ENCODE measurements at regions not wholly inside any gene's neighbourhood (a gene's known extent, or its start where the extent isn't known, plus 50 kb on each side); places are given as distances from the start of the nearest gene placed in this dataset.

GRCh38 chr4:157942017-157942416 is 230.8 kb downstream of the GASK1B start:
- no peak for DNase-seq

DNA sequence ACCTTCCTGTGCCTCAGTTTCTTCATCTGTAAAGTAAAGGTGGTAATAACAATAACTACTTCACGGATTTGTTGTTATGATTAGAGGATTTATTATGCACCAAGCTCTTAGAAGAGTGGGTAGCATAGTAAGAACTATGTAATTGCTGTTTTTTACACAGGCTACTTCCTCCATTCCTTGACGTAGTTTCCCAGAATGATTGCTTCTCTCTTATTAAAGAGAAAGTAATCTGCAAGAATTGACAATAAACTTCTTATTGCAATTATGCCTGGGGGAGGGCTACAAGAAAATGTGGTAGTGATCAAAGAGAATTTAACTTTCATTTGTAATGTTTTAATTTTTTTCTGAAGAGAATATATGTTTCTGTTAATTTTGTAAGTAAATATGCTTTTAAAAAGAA is 238.7 kb downstream of the GASK1B start:
- no peak for DNase-seq

- DNase-seq = no peak
These were observed 239.9 kb downstream of the GASK1B start for GRCh38 chr4:157932936-157933335.

DNA sequence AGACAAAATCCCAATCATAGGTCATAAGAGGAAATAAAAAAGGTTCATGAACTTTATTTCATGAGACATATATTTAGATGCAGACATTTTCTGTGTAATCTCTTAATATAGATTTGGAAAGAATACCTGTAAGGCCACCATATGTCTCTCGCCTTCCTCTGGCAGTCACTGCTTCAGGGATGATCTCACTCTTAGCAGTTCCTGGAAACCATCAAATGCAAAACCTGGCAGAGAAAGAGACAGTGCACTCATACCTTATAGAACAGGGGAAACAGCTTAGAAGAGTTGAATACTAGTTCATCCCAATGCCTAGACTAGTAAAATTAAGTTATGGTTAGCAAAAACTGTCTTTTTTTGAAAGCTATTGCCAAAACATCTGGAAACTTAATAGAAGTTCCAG is 243.3 kb downstream of the GASK1B start:
- no peak for DNase-seq

DNA sequence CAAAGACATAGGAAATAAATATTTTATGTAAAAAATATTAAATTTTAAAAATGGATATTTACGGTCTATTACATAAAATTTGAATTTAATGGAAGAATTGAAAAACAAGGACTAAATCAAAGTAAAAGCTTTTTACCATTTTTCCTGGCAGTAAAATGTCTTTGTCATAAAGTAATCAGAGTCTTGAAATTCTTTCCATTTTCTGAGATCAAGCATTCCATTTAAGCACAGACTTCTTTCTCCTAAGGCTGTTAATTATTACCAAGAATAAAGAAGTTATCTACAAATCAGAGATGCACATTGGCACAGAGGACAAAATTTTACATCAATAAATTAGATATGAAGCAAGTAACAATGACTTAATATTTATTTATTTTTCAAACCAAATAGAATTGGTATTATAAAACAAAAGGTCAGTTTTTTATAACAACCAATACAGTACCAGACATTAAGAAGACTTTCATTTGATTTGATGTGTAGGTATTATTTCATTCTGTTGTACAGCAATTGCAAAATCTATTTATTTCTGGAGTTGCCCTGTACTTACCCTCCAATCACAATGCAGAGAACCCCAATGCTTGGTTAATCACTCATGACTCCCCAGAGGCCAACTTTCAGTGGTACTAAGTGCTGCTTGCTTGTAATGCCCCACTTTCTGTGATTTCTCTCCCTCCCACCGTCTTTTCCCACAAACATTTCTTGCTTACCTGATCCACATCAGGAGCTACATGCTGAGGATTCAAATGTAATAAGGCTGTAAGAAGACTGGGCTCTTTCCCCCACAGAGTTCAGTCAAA is 254.6 kb downstream of the GASK1B start:
- no peak for DNase-seq

- no peak for DNase-seq
These were observed 260.6 kb downstream of the GASK1B start for GRCh38 chr4:157912212-157912611.

DNA sequence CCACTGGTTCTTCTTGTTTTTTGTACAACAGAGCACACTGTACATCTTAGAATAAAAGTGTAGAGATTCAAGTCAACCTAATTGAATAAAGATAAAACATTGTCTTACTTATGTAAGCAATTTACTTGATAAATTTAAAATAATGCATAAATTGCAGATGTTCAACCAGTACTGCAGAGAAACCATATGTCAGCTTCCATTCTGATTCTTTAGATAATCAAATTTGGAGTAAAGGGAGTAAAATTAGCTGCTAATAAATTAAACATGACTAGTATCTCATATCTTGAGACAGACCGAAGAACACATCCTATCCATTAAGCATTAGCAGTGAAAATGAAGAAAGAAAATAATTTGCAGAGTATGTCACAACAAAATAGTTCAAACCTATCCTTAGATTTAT is 261.2 kb downstream of the GASK1B start:
- no peak for DNase-seq

DNA sequence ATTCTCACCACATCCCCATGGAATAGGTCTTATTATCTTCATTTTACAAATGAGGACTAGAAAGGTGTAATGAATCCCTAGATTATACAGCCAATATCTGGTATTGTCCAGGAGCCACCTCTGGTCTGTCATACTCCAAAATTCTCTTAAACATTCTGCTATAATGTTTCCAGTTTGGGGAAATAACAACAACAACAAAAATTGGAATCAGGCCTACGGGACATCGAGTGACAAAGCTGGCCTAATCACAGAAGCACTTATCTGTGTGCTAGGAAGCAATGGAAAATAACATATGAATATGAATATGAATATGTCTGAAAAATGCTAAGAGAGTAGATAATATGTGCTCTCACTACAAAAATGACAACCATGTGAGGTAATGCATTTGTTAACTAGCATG is 264.1 kb downstream of the GASK1B start:
- no peak for DNase-seq

GRCh38 chr4:157908031-157908430 is 264.8 kb downstream of the GASK1B start:
- no peak for DNase-seq

GRCh38 chr4:157907226-157907946 is 265.4 kb downstream of the GASK1B start:
- DNase-seq = no peak

DNA sequence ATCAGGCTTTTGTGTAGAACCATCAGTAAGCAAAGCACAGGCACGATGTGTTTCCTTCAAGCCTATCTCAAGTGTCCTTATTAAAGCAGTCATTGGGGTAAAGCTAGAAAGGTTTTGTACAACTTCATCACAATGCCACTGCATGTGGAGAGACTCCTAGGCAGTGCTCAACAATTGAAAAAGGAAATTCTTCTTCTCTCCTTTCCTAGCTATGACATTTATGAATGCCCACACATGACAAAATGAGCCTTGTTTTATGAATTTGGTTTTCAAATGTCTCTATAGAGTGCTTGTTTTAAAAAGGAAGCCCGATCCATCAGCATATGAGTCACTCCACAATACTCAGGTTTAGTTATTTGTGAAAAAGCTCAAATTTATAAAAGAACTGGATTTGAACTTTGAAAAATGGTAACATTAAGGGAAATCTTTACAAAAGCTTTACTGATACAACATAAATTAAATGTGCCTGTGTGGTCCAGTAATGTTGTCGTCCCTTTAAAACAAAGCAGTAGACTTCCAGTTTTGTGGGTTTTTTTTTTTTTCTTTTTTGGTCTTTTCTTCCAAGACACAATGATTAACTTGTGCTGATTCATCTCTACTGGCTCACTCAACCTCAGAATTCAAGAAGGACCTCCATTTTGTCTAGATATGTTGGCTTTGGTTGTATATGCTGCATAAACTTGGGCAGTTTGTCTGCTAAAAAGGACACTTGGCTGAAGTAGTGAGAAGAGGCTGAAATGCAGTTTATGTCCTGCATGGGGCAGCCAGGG is 273.8 kb downstream of the GASK1B start:
- no peak for DNase-seq

GRCh38 chr4:157897855-157898370 is 274.9 kb downstream of the GASK1B start:
- DNase-seq = no peak

GRCh38 chr4:157896726-157897125 is 276.1 kb downstream of the GASK1B start:
- no peak for DNase-seq

DNA sequence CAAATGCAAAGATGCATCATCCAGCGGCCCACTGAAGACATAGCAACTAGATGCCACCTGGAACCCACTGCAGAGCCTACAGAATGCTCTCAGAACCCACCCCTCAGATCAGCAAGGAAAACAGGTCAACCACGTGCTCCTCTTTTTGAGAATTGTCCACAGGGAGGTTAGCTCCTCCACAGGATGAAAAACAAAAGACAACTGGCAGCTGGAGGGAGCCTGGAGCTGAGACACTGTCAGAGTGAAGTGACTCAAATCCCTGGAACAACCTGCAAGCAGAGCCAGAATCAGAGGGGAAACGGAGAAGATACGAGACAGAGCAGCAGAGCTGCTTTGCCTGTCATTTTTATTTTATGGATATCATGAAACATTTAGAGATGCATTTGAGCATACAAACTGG is 277.6 kb downstream of the GASK1B start:
- DNase-seq = no peak

DNA sequence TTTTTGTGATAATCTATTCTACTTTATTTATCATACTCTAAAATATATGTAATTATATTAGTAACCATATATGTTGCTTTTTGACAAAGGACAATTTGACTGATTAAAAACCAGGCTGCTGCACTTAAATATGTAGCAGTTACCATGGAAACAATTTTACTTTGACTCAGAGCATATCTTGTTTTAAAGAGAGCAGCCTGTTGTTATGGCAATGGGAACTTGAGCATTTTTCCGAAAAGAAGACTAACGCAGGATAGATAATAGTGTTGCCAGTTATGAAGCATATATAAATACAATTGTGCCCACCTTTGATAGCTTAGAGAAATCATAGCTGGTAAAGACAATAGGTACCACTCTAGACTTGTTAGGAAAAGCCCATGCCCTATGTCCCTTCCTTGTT is 283.0 kb downstream of the GASK1B start:
- DNase-seq = no peak

DNA sequence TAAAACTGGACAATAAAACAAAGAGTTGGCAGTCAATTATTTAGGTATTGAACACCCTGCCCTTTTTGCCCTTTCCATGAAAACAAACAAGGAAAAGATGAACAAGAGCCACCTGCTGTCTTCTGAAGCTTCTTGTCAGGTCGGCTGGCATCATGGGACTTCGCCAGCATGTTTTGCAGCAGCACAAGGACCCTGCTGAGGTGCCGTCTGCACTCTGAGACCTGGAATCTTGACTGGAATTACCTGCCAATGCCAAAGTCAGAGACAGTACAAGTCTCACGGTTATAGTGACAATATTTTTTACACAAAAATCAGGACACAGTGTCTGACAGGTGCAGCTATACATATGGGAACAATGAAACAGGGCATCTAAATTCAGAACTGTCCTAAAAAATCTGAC is 284.5 kb downstream of the GASK1B start:
- DNase-seq = no peak

DNA sequence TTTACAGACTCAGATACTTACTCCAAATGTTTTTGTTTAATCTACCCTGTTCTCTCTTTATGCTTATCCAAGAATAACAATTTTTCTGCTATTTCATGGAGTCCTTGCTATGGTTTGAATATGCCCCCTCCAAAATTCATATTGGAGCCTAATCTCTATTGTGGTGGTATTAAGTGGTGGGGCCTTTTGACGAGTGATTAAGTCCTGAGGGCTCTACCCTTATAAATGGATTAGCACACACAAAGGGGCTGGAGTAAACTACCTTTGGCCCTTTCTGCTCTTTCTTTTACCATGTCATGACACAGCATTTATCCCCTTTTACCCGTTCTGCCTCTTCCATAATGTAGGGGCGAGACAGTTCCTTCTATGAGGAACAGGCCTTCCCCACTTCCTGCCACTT is 285.5 kb downstream of the GASK1B start:
- no peak for DNase-seq

DNA sequence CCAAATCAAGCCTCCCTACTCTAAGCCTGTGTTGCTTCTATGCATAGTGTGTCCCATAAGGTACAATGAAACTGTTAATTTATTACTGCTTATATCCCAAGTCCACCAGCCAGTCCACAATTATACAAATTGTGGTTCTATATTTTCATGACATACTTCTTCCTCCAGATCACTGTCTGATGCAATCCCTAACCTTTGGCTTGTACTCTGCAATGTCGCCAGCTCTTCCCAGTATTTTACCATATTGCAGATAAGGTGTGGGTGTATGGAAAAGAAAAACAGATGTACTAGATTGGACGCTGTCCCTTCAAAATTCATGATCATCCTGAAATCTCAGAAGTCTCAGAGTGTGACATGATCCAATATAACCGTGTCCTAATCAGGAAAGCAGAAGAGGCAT is 286.2 kb downstream of the GASK1B start:
- no peak for DNase-seq

GRCh38 chr4:157885811-157886210 is 287.0 kb downstream of the GASK1B start:
- DNase-seq = no peak

DNA sequence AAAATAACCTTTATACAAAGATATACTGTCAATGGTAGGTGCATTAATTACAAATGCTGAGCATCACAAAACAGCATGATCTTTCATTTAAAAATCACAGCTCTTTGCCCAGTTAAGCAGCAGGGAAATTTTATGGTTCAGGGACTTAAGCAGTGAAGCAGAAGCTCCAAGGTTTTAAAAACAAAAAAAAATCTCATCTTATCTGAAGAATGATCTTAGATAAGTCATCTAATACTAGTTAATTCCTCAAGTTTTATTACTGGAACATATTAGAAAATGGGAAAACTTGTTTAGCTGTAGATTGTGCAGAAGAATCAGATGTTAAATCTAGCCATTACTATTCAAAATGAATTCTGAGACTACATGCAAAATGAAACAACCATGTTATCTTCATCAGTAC is 289.9 kb downstream of the GASK1B start:
- no peak for DNase-seq

DNA sequence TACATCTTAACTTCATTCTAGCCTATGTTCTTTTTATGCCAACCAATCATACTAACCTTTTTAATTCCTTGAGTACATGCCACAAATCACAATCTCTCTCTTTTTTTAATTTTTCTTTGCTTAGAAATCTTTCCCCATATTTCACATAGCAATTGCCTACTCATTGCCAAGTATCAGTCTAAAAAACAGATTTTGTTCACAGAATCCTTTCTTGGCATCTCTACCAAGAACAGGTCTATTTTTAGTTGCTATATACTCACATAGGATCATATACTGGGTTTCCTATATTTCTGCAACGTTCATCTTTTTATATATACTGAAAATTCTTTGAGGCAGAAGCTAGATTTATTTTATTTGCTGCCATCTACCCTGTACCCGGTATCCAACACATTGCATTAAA is 292.1 kb downstream of the GASK1B start:
- no peak for DNase-seq

- DNase-seq = no peak
These were observed 318.0 kb downstream of the GASK1B start for GRCh38 chr4:157854819-157855218.

- DNase-seq = no peak
These were observed 332.2 kb downstream of the GASK1B start for GRCh38 chr4:157840648-157841047.

- no peak for DNase-seq
These were observed 332.8 kb downstream of the GASK1B start for GRCh38 chr4:157840034-157840433.

All from hematopoietic multipotent progenitor cell treated with erythropoietin and hydrocortisone succinate and interleukin-3 and kit ligand, for 6 days (in vitro differentiated cells).